Erythroblast (primary cell): ENCODE measurements at regions not wholly inside any gene's neighbourhood (a gene's known extent, or its start where the extent isn't known, plus 50 kb on each side); places are given as distances from the start of the nearest gene placed in this dataset.

Experiments
- GATA1 ChIP-seq: IDR thresholded peaks from 2 replicates; pipeline ENCODE4 v1.6.1; 2011; ENCODE audit warnings: low read depth, mild to moderate bottlenecking, control low read depth, low read length, moderate library complexity
- POLR2A ChIP-seq: IDR thresholded peaks from 2 replicates; pipeline ENCODE4 v1.6.1; 2011; ENCODE audit warnings: mild to moderate bottlenecking, low read length

DNA sequence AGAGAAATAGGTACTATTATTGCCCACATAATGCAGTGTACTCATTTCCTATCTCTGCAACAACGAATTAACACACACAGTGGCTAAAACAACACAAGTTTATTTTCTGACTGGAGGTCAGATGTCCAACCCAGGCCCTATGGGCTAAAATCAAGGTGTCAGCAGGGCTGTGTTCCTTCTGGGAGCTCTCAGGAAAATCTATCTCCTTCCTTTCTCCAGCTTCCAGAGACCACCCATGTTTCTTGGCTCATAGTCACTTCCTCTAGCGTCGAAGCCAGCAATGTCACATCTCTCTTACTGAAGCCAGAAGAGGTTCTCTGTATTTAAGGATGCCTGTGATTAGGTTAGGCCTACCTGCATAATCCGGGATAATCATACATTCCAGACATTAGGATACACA, 60.9 kb upstream of the TOP1 start:
- TF ChIP-seq POLR2A: no peak
- TF ChIP-seq GATA1: no peak
